Endodermal cell (in vitro differentiated cells): ENCODE measurements at regions not wholly inside any gene's neighbourhood (a gene's known extent, or its start where the extent isn't known, plus 50 kb on each side); places are given as distances from the start of the nearest gene placed in this dataset.

Source experiments
- DNase-seq: peaks from one replicate; pipeline ENCODE4 v3.0.0-alpha.2; 2017
- H3K27ac ChIP-seq: 2 replicates; pipeline ENCODE4 v1.5.1; 2013; ENCODE audit warnings: mild to moderate bottlenecking, low read depth, low read length, moderate library complexity
- H3K27me3 ChIP-seq: 2 replicates; pipeline ENCODE4 v1.6.1; 2013; ENCODE audit warnings: mild to moderate bottlenecking, low read length, moderate library complexity; ENCODE audit not compliant: insufficient read depth, control insufficient read depth, poor library complexity, severe bottlenecking
- H3K36me3 ChIP-seq: 2 replicates; pipeline ENCODE4 v1.7.0; 2013; ENCODE audit warnings: mild to moderate bottlenecking, low read length, moderate library complexity; ENCODE audit not compliant: control insufficient read depth, insufficient read depth
- H3K4me1 ChIP-seq: one replicate; pipeline ENCODE4 v1.7.0; 2013; ENCODE audit warnings: low read length; ENCODE audit not compliant: control insufficient read depth, insufficient read depth
- H3K4me3 ChIP-seq: 2 replicates; pipeline ENCODE4 v1.5.1; 2013; ENCODE audit warnings: mild to moderate bottlenecking, low read length, moderate library complexity
- H3K9ac ChIP-seq: 2 replicates; pipeline ENCODE4 v1.6.1; 2013; ENCODE audit warnings: mild to moderate bottlenecking, low read length, moderate library complexity; ENCODE audit not compliant: poor library complexity, severe bottlenecking; ENCODE audit errors: extremely low read depth
- H3K9me3 ChIP-seq: 2 replicates; pipeline ENCODE4 v1.6.1; 2013; ENCODE audit warnings: mild to moderate bottlenecking, low read length, moderate library complexity; ENCODE audit not compliant: control insufficient read depth
- H3K27ac Mint-ChIP-seq: 2 replicates; pipeline ENCODE4 v1.8.0; 2020; ENCODE audit warnings: mixed read lengths
- H3K27me3 Mint-ChIP-seq: 2 replicates; pipeline ENCODE4 v1.8.0; 2021; ENCODE audit warnings: mild to moderate bottlenecking, mixed read lengths; ENCODE audit not compliant: insufficient read depth
- H3K36me3 Mint-ChIP-seq: 2 replicates; pipeline ENCODE4 v1.8.0; 2020; ENCODE audit warnings: low read depth, mixed read lengths
- H3K4me1 Mint-ChIP-seq: 2 replicates; pipeline ENCODE4 v1.8.0; 2020; ENCODE audit warnings: mixed read lengths
- H3K4me3 Mint-ChIP-seq: 2 replicates; pipeline ENCODE4 v1.8.0; 2020; ENCODE audit warnings: mild to moderate bottlenecking, moderate library complexity, mixed read lengths
- H3K9me3 Mint-ChIP-seq: 2 replicates; pipeline ENCODE4 v1.8.0; 2020; ENCODE audit warnings: mild to moderate bottlenecking, mixed read lengths
- WGBS, 2 experiments: methylation state at CpG; one replicate each; pipeline versions ENCODE4 v1.1.5 to v1.1.7; 2013; ENCODE audit warnings: missing lambda C conversion rate in 2 of 2, mixed read lengths in 1 of 2; ENCODE audit not compliant: insufficient coverage in 1 of 2, insufficient read length in 1 of 2; 5-methylcytosine and 5-hydroxymethylcytosine counted together
- TF ChIP-seq, protein P1 (sequence below): fragments of 200-600 bp; sonication (generic); conservative IDR thresholded peaks from 2 replicates; pipeline ENCODE4 v1.5.0; 2021; ENCODE audit warnings: antibody characterized with exemption, mild to moderate bottlenecking

DNA sequence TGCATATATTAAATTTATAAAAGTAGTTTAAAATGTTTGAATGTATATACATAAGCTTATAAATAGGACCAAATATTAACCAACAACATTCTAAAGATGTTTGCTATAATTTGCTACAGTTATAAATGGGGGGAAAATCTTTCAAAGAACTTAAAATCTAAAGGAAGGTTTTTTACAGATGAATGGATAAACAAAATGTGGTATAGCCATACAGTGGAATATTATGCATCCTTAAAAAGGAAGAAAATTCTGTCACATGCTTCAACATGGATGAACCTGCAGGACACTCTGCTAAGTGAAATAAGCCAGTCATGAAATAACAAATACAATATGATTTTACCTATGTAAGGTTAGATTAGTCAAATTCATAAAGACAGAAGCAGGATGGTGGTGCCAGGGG lies 75.8 kb downstream of the TMEM17 start:
- Histone ChIP-seq H3K4me1 (no peaks in the 10 kb centered on the region), H3K27me3 (no peaks in the 10 kb centered on the region), H3K9ac (no peak overlapping the region), H3K9me3 (no peaks in the 10 kb centered on the region), H3K27ac (no peak overlapping the region), H3K4me3 (no peak overlapping the region), H3K36me3 (no peaks in the 10 kb centered on the region)
- no peak for DNase-seq
- no peaks in the 10 kb centered on the region for H3K4me1 Mint-ChIP-seq
- TF ChIP-seq, protein P1, sequence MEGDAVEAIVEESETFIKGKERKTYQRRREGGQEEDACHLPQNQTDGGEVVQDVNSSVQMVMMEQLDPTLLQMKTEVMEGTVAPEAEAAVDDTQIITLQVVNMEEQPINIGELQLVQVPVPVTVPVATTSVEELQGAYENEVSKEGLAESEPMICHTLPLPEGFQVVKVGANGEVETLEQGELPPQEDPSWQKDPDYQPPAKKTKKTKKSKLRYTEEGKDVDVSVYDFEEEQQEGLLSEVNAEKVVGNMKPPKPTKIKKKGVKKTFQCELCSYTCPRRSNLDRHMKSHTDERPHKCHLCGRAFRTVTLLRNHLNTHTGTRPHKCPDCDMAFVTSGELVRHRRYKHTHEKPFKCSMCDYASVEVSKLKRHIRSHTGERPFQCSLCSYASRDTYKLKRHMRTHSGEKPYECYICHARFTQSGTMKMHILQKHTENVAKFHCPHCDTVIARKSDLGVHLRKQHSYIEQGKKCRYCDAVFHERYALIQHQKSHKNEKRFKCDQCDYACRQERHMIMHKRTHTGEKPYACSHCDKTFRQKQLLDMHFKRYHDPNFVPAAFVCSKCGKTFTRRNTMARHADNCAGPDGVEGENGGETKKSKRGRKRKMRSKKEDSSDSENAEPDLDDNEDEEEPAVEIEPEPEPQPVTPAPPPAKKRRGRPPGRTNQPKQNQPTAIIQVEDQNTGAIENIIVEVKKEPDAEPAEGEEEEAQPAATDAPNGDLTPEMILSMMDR: no peak
- peaks cover 3% of the 10 kb centered on the region for H3K27me3 Mint-ChIP-seq
- no peaks in the 10 kb centered on the region for H3K9me3 Mint-ChIP-seq
- no peak overlapping the region for H3K4me3 Mint-ChIP-seq
- H3K27ac Mint-ChIP-seq: no peak overlapping the region
- H3K36me3 Mint-ChIP-seq: no peaks in the 10 kb centered on the region

DNA sequence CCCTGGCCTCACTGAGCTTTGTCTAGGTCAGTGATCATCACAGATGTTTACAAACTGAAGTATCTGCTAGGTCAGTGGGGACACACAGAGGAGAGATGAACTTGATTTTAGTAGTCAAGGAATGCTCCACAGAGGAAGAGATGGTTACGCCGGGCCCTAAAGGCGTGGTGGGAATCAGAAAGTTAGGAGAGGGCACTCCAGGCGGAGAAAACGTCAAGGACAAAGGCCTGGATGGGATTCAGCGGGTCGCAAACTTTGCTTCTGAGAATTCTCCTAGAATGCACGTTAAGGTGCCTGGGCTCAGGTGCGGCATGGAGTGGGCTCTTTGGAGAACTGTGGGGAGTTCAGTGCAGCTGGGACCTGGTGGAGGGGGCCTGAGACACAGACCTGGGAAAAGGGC lies 78.8 kb downstream of the TMEM17 start:
- H3K4me1 ChIP-seq: no peaks in the 10 kb centered on the region
- no peaks in the 10 kb centered on the region for H3K9me3 ChIP-seq
- TF ChIP-seq, protein P1: no peak
- H3K36me3 Mint-ChIP-seq: no peaks in the 10 kb centered on the region
- H3K4me1 Mint-ChIP-seq: no peaks in the 10 kb centered on the region
- no peaks in the 10 kb centered on the region for H3K27me3 Mint-ChIP-seq
- no peak overlapping the region for H3K4me3 Mint-ChIP-seq
- H3K27ac ChIP-seq: no peak overlapping the region
- no peak overlapping the region for H3K9ac ChIP-seq
- no peaks in the 10 kb centered on the region for H3K27me3 ChIP-seq
- no peak overlapping the region for H3K27ac Mint-ChIP-seq
- no peak for DNase-seq
- no peak overlapping the region for H3K4me3 ChIP-seq
- 92 to 97% methylated on average over 8 to 9 of the region's 9 CpGs for WGBS, 2 experiments
- no peaks in the 10 kb centered on the region for H3K36me3 ChIP-seq
- H3K9me3 Mint-ChIP-seq: no peaks in the 10 kb centered on the region

DNA sequence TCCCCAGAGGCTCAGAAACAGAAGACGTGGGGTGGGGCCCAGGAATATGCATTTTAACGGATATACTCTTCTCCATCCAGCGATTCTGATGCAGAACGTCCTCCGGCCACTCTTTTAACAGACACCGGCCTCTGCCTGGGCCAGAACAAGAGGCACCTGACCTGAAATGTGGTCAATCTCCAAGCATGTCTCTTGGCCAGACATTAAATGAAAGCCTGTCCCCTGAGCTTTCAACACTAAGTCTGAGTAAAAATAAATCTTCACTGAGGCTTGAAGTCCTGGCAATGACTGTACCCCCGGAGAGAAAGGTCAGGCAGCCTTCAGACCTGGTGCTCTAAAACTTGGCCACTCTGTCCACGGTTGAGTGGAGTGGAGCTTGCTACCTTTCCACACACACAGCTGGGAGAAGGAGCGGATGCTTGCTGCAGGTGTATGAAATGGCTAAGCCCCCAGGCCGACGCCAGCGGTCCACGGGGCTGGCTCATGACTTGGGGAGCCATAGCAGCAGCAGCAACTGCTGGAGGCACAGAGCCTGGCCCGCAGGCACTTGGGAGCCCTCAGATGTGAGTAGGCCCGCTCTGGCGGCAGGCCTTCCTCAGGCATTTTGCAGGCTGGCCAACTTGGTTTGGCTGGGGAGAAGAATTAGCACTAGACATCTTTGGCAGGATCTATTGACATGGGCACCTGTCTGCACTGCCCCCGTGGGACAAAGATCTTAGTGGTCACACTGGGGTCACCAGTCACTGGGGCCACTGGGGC lies 79.7 kb downstream of the TMEM17 start:
- Histone ChIP-seq H3K9ac (no peak overlapping the region), H3K9me3 (no peaks in the 10 kb centered on the region), H3K4me3 (no peak overlapping the region), H3K36me3 (no peaks in the 10 kb centered on the region), H3K4me1 (no peaks in the 10 kb centered on the region), H3K27ac (no peak overlapping the region), H3K27me3 (no peaks in the 10 kb centered on the region)
- Mint-ChIP-seq H3K36me3 (no peaks in the 10 kb centered on the region), H3K9me3 (peaks cover under 1% of the 10 kb centered on the region), H3K27me3 (no peaks in the 10 kb centered on the region), H3K4me1 (no peaks in the 10 kb centered on the region), H3K27ac (no peak overlapping the region), H3K4me3 (no peak overlapping the region)
- DNase-seq: no peak
- 92 to 96% methylated on average over 11 to 17 of the region's 17 CpGs for WGBS, 2 experiments
- TF ChIP-seq, protein P1: no peak
